Activated T-helper 1 cell treated with anti-CD3 and anti-CD28 coated beads, Interleukin-2, amount 50 U/mL, for 16 hours (primary cell): ENCODE measurements at regions not wholly inside any gene's neighbourhood (a gene's known extent, or its start where the extent isn't known, plus 50 kb on each side); places are given as distances from the start of the nearest gene placed in this dataset.
"Not testable (repeated sequence)": the region's sequence is repeated elsewhere in the genome, so short reads cannot be mapped to it uniquely, and the experiment has no call there.

Source experiments
- DNase-seq, 2 donors: peaks; one replicate each; pipeline ENCODE4 v3.0.0-alpha.2; 2020; ENCODE audit warnings: low read depth in 1 of 2, low spot score in 1 of 2

GRCh38 chr10:23945845-23946244 is 263.1 kb upstream of the KIAA1217 start:
- DNase-seq = no peak

- DNase-seq = no peak
Observed at GRCh38 chr10:23951841-23952240, 257.1 kb upstream of the KIAA1217 start.

DNA sequence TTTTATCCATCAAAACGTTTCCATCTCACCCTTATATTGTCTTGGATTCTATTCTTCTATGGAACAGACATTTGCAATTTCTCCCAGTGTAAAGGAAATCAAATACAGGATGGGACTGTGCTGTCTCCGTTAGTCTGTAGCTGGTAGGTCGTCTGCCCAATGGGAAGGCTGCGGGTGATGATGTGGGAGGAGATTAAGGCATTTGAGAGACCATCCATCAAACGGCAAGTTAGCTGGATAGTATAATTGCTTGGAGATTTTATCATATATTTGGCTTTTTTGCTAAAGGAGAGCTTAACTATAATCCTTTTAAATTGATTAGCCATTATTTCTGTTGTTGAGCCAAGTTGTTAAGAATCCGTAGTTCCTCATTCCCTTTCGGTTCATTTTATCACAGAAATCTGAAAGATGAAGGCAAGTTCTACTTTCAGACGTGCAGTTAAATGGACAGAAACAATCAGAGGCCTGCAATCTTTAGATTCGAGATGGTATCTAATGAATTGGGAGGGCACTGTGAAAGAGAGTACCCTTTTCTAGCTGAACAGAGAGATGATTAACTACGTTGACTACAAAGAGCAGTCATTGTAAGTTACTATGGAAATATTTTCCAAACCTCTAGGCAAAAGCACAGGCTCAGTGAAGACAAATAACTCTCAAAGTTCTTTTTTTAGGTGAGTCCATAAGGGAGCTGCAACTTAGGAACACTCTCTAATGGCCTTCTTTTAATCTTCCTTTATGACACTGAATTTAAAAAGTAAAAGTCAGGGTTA is 253.3 kb upstream of the KIAA1217 start:
- DNase-seq = no peak

- DNase-seq = no peak
Observed at GRCh38 chr10:23965123-23965522, 243.8 kb upstream of the KIAA1217 start.

DNA sequence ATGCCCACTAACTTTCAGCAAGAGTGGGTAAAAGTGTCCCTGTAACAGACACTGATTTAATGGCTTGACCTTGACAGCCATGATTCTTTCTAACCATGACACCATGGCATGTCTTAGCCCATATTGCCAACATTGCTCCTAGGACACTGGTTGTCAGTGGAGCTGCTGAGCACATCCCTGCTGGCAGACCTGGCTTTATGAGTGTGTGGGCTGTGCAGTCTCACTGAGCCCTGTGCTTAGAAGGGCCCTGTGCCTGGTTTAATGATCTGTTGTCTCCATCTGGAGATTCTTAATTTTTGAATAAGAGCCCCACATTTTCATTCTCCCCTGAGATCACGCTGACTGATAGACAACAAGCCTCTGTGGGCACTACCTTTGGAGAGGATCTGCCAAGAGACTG is 243.1 kb upstream of the KIAA1217 start:
- no peak for DNase-seq

GRCh38 chr10:23966504-23967051 is 242.4 kb upstream of the KIAA1217 start:
- no peak for DNase-seq

DNA sequence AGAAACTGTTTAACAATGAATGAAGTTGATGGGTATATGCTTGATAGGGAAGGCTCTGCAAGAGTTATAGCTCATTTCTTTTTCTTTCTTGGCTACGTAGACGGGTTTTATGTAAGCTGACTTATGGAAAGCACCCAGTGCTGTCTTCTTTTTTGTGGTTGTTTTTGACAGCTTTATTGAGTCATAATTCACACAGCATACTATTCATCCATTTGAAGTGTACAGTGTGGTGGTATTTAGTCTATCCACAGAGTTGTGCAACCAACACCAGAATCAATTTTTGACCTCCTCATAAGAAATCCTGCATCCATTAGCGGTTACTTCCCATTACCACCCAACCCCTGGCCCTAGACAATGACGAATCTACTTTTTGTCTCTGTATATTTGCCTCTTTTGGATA is 240.6 kb upstream of the KIAA1217 start:
- no peak for DNase-seq

DNA sequence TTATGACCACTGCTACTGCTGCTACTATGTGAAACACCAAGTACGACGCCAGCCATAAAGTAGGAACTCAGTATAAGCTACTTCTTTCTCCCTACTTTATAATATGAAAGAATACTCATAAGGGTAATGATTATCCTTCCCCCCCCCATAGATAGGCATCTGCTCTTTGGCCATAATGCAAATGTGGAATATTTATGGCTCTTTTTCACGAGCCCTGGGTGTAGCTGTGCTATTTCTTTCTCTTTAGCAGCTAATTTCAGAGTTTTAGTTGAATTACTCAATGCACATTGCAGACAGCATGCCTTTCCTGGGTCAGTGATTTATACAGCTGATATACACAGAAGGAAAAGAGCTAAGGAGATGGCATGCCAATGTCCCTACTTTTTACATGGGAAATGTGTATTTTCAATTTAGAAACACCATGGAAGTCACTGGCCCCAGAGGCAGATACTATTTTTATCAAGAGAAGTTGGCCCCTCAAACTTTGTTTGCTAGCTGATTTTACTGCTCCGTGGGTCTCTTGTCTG is 234.1 kb upstream of the KIAA1217 start:
- DNase-seq = no peak

DNA sequence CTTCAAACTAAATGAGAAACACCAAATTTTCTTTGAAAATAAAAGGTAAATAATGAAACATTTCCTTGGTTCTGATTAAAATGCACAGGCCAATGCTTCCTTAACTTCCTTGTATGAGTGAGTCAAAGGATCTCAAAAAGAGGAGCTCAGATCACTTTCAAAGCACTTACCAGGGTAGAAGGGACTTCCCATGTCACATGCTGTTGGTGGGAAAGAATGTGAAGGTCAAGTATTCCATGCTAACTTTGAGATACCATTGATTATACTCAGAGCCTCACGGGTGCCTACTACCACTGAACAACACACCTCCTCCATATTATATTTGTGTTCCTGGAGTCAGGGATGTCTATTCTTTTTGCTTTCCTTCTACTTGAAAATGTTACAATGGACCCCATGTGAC is 233.5 kb upstream of the KIAA1217 start:
- DNase-seq = no peak

DNA sequence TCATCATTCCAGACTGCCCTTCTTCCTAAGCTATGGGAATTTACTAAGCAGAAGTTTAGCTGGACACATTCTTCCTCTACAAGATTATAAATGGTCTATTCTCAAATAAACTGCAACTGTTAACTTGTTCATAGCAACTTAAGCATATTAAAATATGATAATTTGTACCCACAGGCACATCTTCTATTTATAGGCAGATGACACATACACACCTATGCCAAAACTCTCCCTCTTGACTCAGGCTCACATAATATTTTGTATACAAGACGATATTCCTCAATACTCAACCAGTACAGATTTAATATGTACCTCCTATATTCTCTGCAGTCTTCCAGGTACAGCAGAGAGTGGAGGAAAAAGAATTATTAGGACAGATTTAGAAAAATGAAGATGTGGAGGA is 232.7 kb upstream of the KIAA1217 start:
- DNase-seq = no peak

DNA sequence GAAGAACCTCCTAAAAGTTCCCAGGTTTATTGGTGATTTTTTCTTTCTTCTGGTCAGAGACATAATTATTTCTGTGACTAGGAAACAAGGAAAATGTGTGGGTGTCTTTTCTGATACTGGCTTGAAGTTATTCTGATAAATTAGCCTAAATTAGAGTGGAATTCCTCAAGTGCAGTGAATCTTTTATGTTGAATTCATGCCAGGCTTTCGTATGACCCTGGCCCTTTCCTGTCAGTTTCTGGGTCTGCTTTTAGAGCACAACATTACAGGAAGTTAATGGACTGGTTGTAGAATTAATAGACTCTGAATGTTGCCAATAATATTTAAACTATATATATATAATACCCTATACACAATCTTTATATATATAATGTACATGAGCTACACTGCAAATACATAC is 230.6 kb upstream of the KIAA1217 start:
- DNase-seq = no peak

DNA sequence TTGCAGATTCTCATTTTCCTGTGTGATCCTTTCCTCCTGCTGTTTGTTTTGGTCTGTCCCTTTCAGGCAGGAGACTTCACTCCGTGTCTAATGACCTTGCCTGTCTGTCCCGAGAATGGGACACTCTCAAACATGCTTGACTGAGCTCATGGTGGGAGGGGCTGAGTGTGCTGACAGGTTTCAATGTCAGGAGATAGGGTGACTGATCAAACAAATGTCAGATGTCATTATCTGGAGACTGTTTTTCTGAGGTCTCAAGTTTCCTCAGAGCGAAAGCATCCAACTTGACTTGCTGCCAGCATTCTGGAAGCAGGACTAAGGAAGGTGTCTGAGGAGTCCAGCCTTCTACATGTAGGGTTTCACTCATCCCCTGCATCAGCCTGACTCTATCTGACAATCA is 228.8 kb upstream of the KIAA1217 start:
- DNase-seq = no peak

DNA sequence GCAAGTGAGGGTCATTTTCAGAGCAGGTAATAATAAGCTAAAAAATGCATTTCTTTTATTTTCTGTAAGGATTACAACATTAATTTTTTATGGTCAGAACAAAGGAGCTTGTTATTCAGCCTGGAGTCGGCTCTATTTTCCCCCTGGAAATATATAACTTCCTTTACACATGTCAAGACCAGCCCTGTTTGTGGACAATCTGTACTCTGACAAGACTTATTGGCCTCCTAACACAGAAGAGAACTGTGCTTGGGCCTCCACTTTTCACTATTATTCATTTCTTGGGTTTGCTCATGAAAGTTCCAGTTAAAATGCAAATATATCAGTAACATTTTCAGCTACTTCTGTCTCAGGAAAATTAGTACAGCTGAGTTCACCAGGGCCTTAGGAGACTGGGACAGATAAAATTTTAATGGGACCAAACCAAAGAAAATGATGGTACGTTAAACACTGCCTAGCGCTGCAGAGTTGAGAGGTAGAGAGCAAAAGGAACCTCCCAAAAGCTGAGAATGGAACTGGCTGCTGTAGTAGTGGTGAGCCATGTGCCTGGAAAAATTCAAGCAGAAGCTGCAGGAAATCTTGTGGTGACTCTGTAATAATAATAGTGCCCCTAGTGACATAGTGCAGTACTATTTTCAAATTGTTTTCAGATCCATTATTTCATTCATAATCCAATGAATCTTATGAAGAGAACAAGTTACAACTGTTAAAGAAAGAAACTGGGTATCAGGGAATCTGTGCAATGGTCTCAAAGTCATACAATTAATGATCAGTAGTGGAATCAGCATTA is 227.2 kb upstream of the KIAA1217 start:
- DNase-seq = no peak

DNA sequence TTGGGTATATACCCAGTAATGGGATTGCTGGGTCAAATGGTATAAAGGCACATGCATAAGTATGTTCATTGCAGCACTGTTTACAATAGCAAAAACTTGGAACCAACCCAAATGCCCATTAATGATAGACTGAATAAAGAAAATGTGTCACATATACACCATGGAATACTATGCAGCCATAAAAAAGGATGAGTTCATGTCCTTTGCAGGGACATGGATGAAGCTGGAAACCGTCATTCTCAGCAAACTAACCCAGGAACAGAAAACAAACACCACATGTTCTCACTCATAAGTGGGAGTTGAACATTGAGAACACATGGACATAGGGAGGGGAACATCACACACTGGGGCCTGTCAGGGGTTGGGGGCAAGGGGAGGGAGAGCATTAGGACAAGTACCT is 224.5 kb upstream of the KIAA1217 start:
- DNase-seq = not testable (repeated sequence)

DNA sequence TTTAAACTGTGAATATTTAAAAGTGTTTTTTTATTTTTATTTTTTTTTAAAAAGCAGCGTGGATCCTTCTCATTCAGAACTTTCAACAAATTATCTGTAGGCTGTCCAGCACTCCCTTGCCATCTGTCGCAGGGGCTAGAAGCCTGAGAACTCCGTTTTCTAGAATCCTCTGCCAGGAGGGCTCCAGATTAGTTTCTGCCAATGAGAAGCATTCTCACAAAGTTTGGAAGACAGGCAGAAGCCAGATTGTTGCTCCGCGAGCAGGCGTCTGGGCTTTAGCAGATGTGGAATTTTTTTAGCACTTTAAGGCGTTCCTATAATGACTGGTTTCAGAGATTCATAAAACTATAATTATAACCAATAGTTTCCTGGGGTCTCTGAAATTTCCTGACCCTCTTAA is 220.9 kb upstream of the KIAA1217 start:
- DNase-seq = no peak

DNA sequence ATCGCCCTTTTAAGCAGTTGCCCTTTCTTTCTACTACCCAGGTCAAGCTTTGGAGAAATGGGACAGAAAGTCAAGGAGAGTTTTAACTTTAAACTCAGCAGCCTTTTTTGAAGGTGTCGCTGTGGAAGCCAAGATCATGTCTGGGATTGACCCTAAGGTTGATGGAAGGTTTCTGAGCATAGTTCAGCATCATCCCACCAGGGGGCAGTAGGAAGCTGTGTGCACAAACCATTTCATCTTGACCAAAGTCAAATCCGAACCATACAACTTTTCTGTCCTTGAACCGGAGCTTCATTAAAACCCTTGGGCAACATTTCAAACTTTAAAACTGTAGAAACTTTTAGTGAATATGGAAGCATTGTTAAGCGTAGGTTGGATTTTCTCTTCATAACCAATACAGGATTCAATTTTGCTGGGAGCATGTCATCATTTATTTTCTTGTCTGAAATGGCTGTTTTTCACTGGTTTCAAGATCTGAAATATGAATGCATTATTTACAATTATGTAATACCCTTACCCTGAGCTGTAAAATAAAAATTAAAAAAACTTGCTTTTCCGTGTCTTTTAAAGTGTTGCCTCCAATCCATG is 214.4 kb upstream of the KIAA1217 start:
- DNase-seq = no peak

- DNase-seq = no peak
Observed at GRCh38 chr10:23999445-23999844, 209.5 kb upstream of the KIAA1217 start.

- no peak for DNase-seq
Observed at GRCh38 chr10:24000271-24000813, 208.6 kb upstream of the KIAA1217 start.

- no peak for DNase-seq
Observed at GRCh38 chr10:24006741-24007140, 202.2 kb upstream of the KIAA1217 start.

GRCh38 chr10:24007359-24007758 is 201.6 kb upstream of the KIAA1217 start:
- DNase-seq = no peak
